HG02884 (cell line): ENCODE measurements at regions not wholly inside any gene's neighbourhood (a gene's known extent, or its start where the extent isn't known, plus 50 kb on each side); places are given as distances from the start of the nearest gene placed in this dataset.
"Not testable (repeated sequence)": the region's sequence is repeated elsewhere in the genome, so short reads cannot be mapped to it uniquely, and the experiment has no call there.

Experiments used
- ATAC-seq: cut with Tn5 transposase; IDR thresholded peaks from one replicate; pipeline ENCODE4 v1.9.1; 2021; ENCODE audit warnings: mild to moderate bottlenecking, moderate library complexity; ENCODE audit not compliant: unreplicated experiment

- ATAC-seq = no peak
These were observed 199.3 kb downstream of the C9orf152 start for GRCh38 chr9:110008663-110009062.

- no peak for ATAC-seq
These were observed 196.2 kb downstream of the C9orf152 start for GRCh38 chr9:110011628-110012320.

- no peak for ATAC-seq
These were observed 194.9 kb downstream of the C9orf152 start for GRCh38 chr9:110013064-110013463.

- ATAC-seq = no peak
These were observed 192.2 kb downstream of the C9orf152 start for GRCh38 chr9:110015759-110016158.

- no peak for ATAC-seq
These were observed 191.6 kb downstream of the C9orf152 start for GRCh38 chr9:110016340-110016739.

GRCh38 chr9:110020216-110020615, 187.7 kb downstream of the C9orf152 start:
- not testable (repeated sequence) for ATAC-seq

- ATAC-seq = peak; percentile 98
These were observed 186.1 kb downstream of the C9orf152 start for GRCh38 chr9:110021891-110022290.

- not testable (repeated sequence) for ATAC-seq
These were observed 184.7 kb downstream of the C9orf152 start for GRCh38 chr9:110023221-110023620.

- no peak for ATAC-seq
These were observed 182.3 kb downstream of the C9orf152 start for GRCh38 chr9:110025551-110026170.

GRCh38 chr9:110027671-110028081, 180.3 kb downstream of the C9orf152 start:
- ATAC-seq = no peak

GRCh38 chr9:110028271-110028670, 179.7 kb downstream of the C9orf152 start:
- ATAC-seq = no peak

- ATAC-seq = no peak
These were observed 179.3 kb downstream of the C9orf152 start for GRCh38 chr9:110028676-110029075.

GRCh38 chr9:110029429-110029955, 178.5 kb downstream of the C9orf152 start:
- ATAC-seq = no peak

- no peak for ATAC-seq
These were observed 177.9 kb downstream of the C9orf152 start for GRCh38 chr9:110029956-110030480.

- ATAC-seq = no peak
These were observed 177.3 kb downstream of the C9orf152 start for GRCh38 chr9:110030632-110031031.

- ATAC-seq = no peak
These were observed 176.3 kb downstream of the C9orf152 start for GRCh38 chr9:110031511-110032173.

- not testable (repeated sequence) for ATAC-seq
These were observed 175.4 kb downstream of the C9orf152 start for GRCh38 chr9:110032532-110032931.

GRCh38 chr9:110033869-110034268, 174.1 kb downstream of the C9orf152 start:
- ATAC-seq = no peak

GRCh38 chr9:110036286-110036685, 171.7 kb downstream of the C9orf152 start:
- no peak for ATAC-seq

- ATAC-seq = no peak
These were observed 167.2 kb downstream of the C9orf152 start for GRCh38 chr9:110040788-110041187.

GRCh38 chr9:110041452-110041851, 166.5 kb downstream of the C9orf152 start:
- ATAC-seq = no peak
